WI38 (cell line): ENCODE measurements at regions not wholly inside any gene's neighbourhood (a gene's known extent, or its start where the extent isn't known, plus 50 kb on each side); places are given as distances from the start of the nearest gene placed in this dataset.
"Not testable (repeated sequence)": the region's sequence is repeated elsewhere in the genome, so short reads cannot be mapped to it uniquely, and the experiment has no call there.

Source experiments
- H3K4me3 ChIP-seq: 2 replicates; pipeline ENCODE4 v1.5.1; 2011; ENCODE audit warnings: low read depth, mild to moderate bottlenecking, control low read depth, low read length
- TF ChIP-seq, protein P1 (sequence below): IDR thresholded peaks from 2 replicates; pipeline ENCODE4 v1.5.1; 2012; ENCODE audit warnings: low read depth, mild to moderate bottlenecking, control low read depth, low read length

DNA sequence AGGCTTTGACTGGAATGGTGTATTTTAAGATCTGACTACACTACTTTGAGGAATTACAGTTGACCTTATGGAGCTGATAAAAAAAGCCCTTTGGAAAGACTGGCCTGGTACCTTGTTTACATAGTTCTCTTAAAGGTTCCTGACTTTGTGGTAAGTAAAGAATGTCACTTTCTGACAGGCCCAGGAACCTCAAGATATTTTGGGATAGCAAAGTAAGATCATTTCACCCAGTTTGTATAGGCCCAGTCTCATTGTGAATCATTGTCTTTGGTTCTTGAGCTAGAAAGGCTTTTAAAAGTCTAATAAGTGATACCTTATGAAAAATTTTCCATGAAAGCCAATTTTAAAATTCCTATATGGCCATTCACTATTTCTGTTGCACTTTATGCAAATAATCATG, 316.3 kb upstream of the LRRTM4 start:
- TF ChIP-seq, protein P1, sequence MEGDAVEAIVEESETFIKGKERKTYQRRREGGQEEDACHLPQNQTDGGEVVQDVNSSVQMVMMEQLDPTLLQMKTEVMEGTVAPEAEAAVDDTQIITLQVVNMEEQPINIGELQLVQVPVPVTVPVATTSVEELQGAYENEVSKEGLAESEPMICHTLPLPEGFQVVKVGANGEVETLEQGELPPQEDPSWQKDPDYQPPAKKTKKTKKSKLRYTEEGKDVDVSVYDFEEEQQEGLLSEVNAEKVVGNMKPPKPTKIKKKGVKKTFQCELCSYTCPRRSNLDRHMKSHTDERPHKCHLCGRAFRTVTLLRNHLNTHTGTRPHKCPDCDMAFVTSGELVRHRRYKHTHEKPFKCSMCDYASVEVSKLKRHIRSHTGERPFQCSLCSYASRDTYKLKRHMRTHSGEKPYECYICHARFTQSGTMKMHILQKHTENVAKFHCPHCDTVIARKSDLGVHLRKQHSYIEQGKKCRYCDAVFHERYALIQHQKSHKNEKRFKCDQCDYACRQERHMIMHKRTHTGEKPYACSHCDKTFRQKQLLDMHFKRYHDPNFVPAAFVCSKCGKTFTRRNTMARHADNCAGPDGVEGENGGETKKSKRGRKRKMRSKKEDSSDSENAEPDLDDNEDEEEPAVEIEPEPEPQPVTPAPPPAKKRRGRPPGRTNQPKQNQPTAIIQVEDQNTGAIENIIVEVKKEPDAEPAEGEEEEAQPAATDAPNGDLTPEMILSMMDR: no peak
- H3K4me3 ChIP-seq: no peak overlapping the region

DNA sequence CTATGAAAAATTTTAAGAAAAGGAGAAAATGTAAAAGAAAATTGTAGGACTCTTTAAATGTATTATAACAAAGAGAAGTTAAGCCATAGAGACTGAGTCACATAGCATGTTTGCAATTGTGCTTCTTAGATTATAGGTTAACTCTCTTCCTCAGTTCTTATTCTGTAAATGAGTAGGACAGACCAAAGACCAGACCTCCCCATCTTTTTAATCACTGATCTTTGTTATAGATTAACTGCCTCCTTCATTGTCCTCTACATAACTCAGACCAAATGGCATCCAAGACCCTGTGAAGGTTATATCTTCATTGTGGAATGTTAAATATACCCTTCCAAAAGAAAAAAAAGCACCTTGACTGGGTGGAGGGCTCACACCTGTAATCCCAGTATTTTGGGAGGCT, 316.9 kb upstream of the LRRTM4 start:
- H3K4me3 ChIP-seq: no peak overlapping the region
- TF ChIP-seq, protein P1: no peak

DNA sequence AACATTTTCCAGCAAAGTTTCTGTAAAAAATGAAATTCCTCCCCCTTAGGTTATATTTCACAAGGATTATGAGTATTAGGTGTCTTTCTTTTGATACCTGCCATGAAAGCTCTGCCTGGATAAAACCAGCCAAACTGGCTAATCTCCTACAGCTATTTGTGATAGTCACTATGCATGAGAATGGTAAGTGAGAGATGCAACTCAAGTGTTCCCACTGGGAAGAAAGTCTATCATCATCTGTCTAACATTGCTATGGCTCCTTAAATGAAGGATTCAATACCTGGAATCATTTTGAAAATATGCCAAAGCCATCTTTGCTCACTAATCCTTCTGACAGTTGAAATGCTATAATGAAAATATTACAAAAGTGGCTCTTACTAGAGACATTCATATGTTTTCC, 339.9 kb upstream of the LRRTM4 start:
- no peak overlapping the region for H3K4me3 ChIP-seq
- TF ChIP-seq, protein P1: no peak

DNA sequence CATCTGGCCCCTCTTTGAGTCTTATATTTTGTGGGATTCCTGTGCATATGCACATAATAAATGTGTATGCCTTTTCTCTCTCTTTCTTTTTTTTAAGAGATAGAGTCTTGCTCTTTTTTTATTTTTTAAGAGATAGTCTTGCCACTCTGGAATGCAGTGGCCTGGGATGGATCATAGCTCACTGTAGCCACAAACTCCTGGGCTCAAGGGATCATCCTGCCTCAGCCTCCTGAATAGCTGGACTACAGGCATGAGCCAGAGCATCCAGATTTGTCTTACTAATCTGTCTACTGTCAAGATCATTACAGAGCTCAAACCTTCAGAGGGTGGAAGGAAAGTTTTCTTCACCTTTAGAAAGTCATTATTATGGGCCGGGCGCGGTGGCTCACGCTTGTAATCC, 342.2 kb upstream of the LRRTM4 start:
- TF ChIP-seq, protein P1: no peak
- H3K4me3 ChIP-seq: no peak overlapping the region

DNA sequence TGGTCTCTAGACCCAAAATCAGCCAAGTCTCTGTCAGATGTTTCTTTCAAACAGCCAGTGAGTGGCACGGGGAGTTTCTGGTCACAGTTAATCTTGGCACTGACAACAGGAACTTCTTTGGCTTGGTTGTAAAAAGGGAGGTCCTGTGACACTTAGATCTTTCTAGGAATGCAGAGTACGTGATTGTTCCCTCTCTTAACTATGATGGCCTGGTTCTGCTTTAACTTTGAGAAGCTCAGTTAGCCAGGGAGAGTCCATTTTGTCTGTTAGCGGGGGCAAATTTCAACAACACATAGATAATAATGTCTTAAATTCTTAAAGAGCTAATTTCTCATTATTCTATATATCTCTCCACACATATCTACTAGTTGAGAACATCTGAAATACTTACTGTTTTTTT, 344.5 kb upstream of the LRRTM4 start:
- no peak overlapping the region for H3K4me3 ChIP-seq
- TF ChIP-seq, protein P1: no peak

DNA sequence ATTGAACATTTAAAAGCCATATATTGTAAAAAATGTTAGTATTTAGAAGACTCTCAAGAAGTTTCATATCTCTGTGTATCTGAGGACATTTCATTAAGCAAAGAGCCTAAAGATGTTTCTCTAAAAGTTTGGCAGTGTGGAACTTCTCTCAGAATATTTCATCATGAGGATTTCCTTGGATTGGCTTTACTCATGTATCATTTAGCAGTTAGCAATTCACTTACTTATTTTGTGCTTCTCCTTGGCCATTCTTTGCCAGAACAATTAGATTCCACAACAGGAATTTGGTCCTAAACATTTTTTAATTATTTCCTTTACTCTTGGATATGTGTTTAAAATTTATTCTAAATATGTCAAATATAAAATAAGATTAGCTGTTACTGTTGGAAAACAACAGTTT, 345.0 kb upstream of the LRRTM4 start:
- TF ChIP-seq, protein P1: no peak
- no peak overlapping the region for H3K4me3 ChIP-seq

DNA sequence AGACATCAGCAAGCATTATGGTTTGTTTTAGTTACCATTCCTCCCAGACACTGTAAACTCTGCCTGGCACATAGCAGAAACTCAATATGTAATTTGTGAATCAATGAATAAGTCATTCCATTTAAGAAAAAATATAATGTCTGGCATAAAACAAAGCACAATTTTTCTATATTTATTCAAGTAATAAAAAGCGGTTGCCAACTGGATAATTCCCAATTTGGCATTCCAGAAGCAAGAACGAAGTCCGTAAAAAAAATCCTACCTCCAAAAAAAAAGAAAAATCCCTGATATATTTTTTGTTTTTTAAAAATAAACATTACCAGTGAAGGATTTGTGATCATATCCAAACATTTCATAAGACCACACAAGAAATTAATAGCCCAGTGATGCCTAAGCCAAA, 351.3 kb upstream of the LRRTM4 start:
- TF ChIP-seq, protein P1: no peak
- H3K4me3 ChIP-seq: no peak overlapping the region

DNA sequence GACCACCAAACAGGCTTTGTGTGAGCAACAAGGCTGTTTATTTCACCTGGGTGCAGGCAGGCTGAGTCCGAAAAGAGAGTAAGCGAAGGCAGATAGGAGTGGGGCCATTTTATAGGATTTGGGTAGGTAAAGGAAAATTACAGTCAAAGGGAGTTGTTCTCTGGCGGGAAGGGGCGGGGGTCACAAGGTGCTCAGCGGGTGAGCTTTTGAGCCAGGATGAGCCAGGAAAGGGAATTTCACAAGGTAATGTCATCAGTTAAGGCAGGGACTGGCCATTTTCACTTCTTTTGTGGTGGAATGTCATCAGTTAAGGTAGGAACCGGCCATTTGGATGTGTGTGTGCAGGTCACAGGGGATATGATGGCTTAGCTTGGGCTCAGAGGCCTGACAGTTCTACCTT, 378.0 kb upstream of the LRRTM4 start:
- not testable (repeated sequence) for H3K4me3 ChIP-seq
